ENCODE measurements at regions not wholly inside any gene's neighbourhood (a gene's known extent, or its start where the extent isn't known, plus 50 kb on each side); places are given as distances from the start of the nearest gene placed in this dataset.

DNA sequence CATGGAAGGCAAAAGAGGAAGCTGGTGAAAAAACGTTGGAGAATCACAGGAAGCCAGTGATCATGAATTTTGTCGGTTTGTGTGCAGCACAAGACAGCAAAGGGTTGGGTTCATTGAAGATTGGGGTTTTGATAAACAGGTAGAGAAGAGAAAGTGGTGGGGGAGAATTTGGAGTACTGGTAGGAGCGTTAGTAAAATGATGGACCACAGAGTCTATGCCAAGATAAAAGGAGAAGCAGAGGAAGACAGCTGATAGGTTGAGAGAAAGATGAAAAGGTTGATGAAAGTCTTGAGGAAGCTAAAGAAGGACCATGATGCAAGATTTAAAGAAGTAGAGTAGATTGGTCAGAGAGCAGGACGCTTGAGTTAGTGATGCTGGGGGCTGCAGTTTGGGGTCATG lies 156.8 kb upstream of the POU3F1 start:
- TF ChIP-seq, protein P1, sequence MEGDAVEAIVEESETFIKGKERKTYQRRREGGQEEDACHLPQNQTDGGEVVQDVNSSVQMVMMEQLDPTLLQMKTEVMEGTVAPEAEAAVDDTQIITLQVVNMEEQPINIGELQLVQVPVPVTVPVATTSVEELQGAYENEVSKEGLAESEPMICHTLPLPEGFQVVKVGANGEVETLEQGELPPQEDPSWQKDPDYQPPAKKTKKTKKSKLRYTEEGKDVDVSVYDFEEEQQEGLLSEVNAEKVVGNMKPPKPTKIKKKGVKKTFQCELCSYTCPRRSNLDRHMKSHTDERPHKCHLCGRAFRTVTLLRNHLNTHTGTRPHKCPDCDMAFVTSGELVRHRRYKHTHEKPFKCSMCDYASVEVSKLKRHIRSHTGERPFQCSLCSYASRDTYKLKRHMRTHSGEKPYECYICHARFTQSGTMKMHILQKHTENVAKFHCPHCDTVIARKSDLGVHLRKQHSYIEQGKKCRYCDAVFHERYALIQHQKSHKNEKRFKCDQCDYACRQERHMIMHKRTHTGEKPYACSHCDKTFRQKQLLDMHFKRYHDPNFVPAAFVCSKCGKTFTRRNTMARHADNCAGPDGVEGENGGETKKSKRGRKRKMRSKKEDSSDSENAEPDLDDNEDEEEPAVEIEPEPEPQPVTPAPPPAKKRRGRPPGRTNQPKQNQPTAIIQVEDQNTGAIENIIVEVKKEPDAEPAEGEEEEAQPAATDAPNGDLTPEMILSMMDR (conservative IDR thresholded peaks at IDR 0.05), result no peak
- no peak for TF ChIP-seq ZFX (IDR thresholded peaks at IDR 0.05)
